Right lobe of liver (tissue), 6 donors: ENCODE measurements at regions not wholly inside any gene's neighbourhood (a gene's known extent, or its start where the extent isn't known, plus 50 kb on each side); places are given as distances from the start of the nearest gene placed in this dataset.
"Not testable (repeated sequence)": the region's sequence is repeated elsewhere in the genome, so short reads cannot be mapped to it uniquely, and the experiment has no call there.

Experiments
- ATAC-seq, 4 donors: fragments of 200-7000 bp; cut with Tn5 transposase; one replicate each; pipeline ENCODE4 v1.9.1; 2020; ENCODE audit warnings: mild to moderate bottlenecking in 4 of 4, moderate library complexity in 4 of 4
- DNase-seq, 3 donors: peaks; one replicate each; pipeline ENCODE4 v3.0.0-alpha.2; 2020
- H3K27ac ChIP-seq, 3 donors: fragments of 200-600 bp; one replicate each; pipeline ENCODE4 v1.8.0; 2022
- H3K27me3 ChIP-seq, 2 donors: fragments of 200-600 bp; one replicate each; pipeline ENCODE4 v1.8.0; 2022
- H3K36me3 ChIP-seq, 4 donors: fragments of 200-600 bp; sonication (generic) in 1 of 4; one replicate each; pipeline versions ENCODE4 v1.5.1 to v1.8.0; 2017 to 2022; ENCODE audit warnings: control low read depth in 1 of 4
- H3K4me1 ChIP-seq, 4 donors: fragments of 200-600 bp; sonication (generic) in 1 of 4; one replicate each; pipeline versions ENCODE4 v1.5.1 to v1.8.0; 2017 to 2022; ENCODE audit warnings: control low read depth in 1 of 4
- H3K4me3 ChIP-seq, 3 donors: fragments of 200-600 bp; one replicate each; pipeline ENCODE4 v1.8.0; 2022
- H3K9me3 ChIP-seq, 4 donors: fragments of 200-600 bp; sonication (generic) in 1 of 4; one replicate each; pipeline versions ENCODE4 v1.5.1 to v1.8.0; 2017 to 2022; ENCODE audit warnings: control low read depth in 1 of 4
- CTCF ChIP-seq, 4 donors: fragments of 200-600 bp in 3 of 4; fragments of 450-650 bp in 1 of 4; IDR thresholded peaks; one replicate each; pipeline versions ENCODE4 v1.5.1 to v1.8.0; 2016 to 2022; ENCODE audit warnings: antibody characterized with exemption in 4 of 4, mild to moderate bottlenecking in 2 of 4
- POLR2A ChIP-seq: fragments of 450-650 bp; IDR thresholded peaks from one replicate; pipeline ENCODE4 v1.6.1; 2017; ENCODE audit warnings: antibody characterized with exemption, mild to moderate bottlenecking
- WGBS: methylation state at CpG from one replicate; pipeline ENCODE4 v1.1.6; 2018; ENCODE audit warnings: low coverage, low lambda C conversion rate; ENCODE audit not compliant: insufficient coverage; ENCODE audit errors: missing lambda C conversion rate; 5-methylcytosine and 5-hydroxymethylcytosine counted together
- intact Hi-C, 2 donors: fragments of 100-400 bp; cut with DNase I; formaldehyde crosslinking; loops; one replicate each; pipeline versions ENCODE4 v1.11.2 to v1.14.1; 2022
- donor health status: DM: no; HTN: yes; CAD: no.
- donor health status: DM: no; HTN: no; CAD: no.
- donor health status: DM: no; HTN: no; CAD: no.
- donor health status: DM: no; HTN: yes; CAD: no.
- donor health status: DM: no; HTN: yes; CAD: no.

GRCh38 chr11:87602776-87603175, 565.0 kb downstream of the TMEM135 start:
- no peak for DNase-seq
- Histone ChIP-seq H3K4me1 (no peaks in the 10 kb centered on the region), H3K4me3 (no peak overlapping the region), H3K27me3 (no peaks in the 10 kb centered on the region), H3K36me3 (no peaks in the 10 kb centered on the region), H3K9me3 (no peaks in the 10 kb centered on the region), H3K27ac (no peak overlapping the region)
- WGBS: 100% methylated on average over 1 of the region's 1 CpG
- TF ChIP-seq CTCF (IDR thresholded peaks at IDR 0.05) (no peak), POLR2A (no peak)
- ATAC-seq: no peak
- intact Hi-C loops: no loop called here

GRCh38 chr11:87600938-87601337, 563.2 kb downstream of the TMEM135 start:
- intact Hi-C loops: no loop called here
- Histone ChIP-seq H3K4me3 (no peak overlapping the region), H3K36me3 (no peaks in the 10 kb centered on the region), H3K9me3 (no peaks in the 10 kb centered on the region), H3K4me1 (no peaks in the 10 kb centered on the region), H3K27me3 (no peaks in the 10 kb centered on the region), H3K27ac (no peak overlapping the region)
- no peak for TF ChIP-seq POLR2A
- TF ChIP-seq CTCF (IDR thresholded peaks at IDR 0.05): no peak
- no peak for ATAC-seq
- WGBS: 45% methylated on average over 4 of the region's 4 CpGs
- no peak for DNase-seq

GRCh38 chr11:87597725-87598124, 560.0 kb downstream of the TMEM135 start:
- Histone ChIP-seq H3K4me3 (no peak overlapping the region), H3K27me3 (no peaks in the 10 kb centered on the region), H3K4me1 (no peaks in the 10 kb centered on the region), H3K9me3 (no peaks in the 10 kb centered on the region), H3K36me3 (no peaks in the 10 kb centered on the region), H3K27ac (no peak overlapping the region)
- TF ChIP-seq CTCF (IDR thresholded peaks at IDR 0.05) (no peak), POLR2A (no peak)
- intact Hi-C loops: no loop called here
- ATAC-seq: no peak
- DNase-seq: no peak

GRCh38 chr11:87596176-87596575, 558.4 kb downstream of the TMEM135 start:
- intact Hi-C loops: no loop called here
- DNase-seq (no peak), ATAC-seq (no peak)
- Histone ChIP-seq H3K4me1 (no peaks in the 10 kb centered on the region), H3K27ac (no peak overlapping the region), H3K9me3 (no peaks in the 10 kb centered on the region), H3K27me3 (no peaks in the 10 kb centered on the region), H3K36me3 (no peaks in the 10 kb centered on the region), H3K4me3 (no peak overlapping the region)
- TF ChIP-seq POLR2A: no peak
- no peak for TF ChIP-seq CTCF (IDR thresholded peaks at IDR 0.05)
- WGBS: 74% methylated on average over 5 of the region's 5 CpGs

- TF ChIP-seq POLR2A: no peak
- TF ChIP-seq CTCF (IDR thresholded peaks at IDR 0.05): no peak
- intact Hi-C loops: no loop called here
- Histone ChIP-seq H3K4me3 (no peak overlapping the region), H3K4me1 (no peaks in the 10 kb centered on the region), H3K36me3 (no peaks in the 10 kb centered on the region), H3K27me3 (no peaks in the 10 kb centered on the region), H3K27ac (no peak overlapping the region), H3K9me3 (no peaks in the 10 kb centered on the region)
- no peak for DNase-seq
- no peak for ATAC-seq
- WGBS: no CpG with 5 or more reads among the region's 3 CpGs
Observed at GRCh38 chr11:87589082-87589481, 551.3 kb downstream of the TMEM135 start.

GRCh38 chr11:87585613-87586012, 547.9 kb downstream of the TMEM135 start:
- 0% methylated on average over 1 of the region's 1 CpG for WGBS
- intact Hi-C loops: not testable (repeated sequence)

More at GRCh38 chr11:87585613-87586012, 547.9 kb downstream of the TMEM135 start:
- H3K36me3 ChIP-seq, H3K27me3 ChIP-seq, ATAC-seq, H3K9me3 ChIP-seq, H3K4me1 ChIP-seq, DNase-seq, H3K27ac ChIP-seq, H3K4me3 ChIP-seq: not testable (repeated sequence)
